Fibroblast of the aortic adventitia (primary cell): ENCODE measurements at regions not wholly inside any gene's neighbourhood (a gene's known extent, or its start where the extent isn't known, plus 50 kb on each side); places are given as distances from the start of the nearest gene placed in this dataset.

Experiments used
- DNase-seq: peaks from one replicate; pipeline ENCODE4 v3.0.0-alpha.2; 2010; ENCODE audit warnings: low read depth
- H3K4me3 ChIP-seq: 2 replicates; pipeline ENCODE4 v1.5.1; 2011; ENCODE audit warnings: low read depth, mild to moderate bottlenecking, control low read depth, low read length, moderate library complexity
- TF ChIP-seq, protein P1 (sequence below): IDR thresholded peaks from 2 replicates; pipeline ENCODE4 v1.5.1; 2011; ENCODE audit warnings: mild to moderate bottlenecking, low read length, control low read depth, inconsistent platforms; ENCODE audit not compliant: insufficient read depth

DNA sequence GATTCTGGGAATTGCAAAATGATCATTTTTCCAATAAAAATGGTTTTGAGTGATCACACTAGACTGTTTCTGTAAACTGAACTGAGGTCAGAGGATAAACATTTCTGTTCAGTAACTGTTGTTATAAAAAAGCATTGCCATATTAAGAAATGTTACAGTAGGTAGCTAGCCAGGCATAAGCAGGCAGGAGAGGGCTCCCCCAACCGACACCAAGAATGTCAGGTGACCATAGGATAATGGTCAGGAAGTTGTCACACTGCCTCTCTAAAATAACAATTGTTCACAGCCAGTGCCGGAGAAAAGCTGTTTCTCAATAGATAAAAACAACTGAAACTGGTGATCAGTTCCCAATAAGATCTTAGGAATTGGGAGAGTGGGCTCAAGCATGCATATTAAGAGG, 306.2 kb upstream of the SLIT2 start:
- no peak overlapping the region for H3K4me3 ChIP-seq
- TF ChIP-seq, protein P1, sequence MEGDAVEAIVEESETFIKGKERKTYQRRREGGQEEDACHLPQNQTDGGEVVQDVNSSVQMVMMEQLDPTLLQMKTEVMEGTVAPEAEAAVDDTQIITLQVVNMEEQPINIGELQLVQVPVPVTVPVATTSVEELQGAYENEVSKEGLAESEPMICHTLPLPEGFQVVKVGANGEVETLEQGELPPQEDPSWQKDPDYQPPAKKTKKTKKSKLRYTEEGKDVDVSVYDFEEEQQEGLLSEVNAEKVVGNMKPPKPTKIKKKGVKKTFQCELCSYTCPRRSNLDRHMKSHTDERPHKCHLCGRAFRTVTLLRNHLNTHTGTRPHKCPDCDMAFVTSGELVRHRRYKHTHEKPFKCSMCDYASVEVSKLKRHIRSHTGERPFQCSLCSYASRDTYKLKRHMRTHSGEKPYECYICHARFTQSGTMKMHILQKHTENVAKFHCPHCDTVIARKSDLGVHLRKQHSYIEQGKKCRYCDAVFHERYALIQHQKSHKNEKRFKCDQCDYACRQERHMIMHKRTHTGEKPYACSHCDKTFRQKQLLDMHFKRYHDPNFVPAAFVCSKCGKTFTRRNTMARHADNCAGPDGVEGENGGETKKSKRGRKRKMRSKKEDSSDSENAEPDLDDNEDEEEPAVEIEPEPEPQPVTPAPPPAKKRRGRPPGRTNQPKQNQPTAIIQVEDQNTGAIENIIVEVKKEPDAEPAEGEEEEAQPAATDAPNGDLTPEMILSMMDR, result no peak
- no peak for DNase-seq

DNA sequence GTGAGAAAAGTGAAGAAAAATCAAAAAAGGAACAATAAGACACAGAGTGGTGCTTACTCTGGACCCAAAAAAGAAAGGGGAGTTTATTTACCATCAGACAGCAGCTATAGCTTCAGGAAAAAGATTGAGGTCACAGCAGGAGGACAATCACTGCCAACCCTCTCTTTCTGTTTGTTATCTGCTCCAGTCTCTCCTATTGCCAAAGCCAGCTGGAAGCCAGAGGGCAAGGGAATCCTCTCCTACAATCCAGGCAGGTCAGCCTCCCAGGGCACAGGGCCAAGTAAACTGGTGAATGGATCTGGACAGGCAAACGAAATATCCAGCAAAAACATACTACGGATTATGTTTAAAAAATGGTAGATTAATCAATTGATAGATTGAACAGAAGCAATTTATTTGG, 306.9 kb upstream of the SLIT2 start:
- no peak for DNase-seq
- H3K4me3 ChIP-seq, result no peak overlapping the region
- TF ChIP-seq, protein P1, result no peak

DNA sequence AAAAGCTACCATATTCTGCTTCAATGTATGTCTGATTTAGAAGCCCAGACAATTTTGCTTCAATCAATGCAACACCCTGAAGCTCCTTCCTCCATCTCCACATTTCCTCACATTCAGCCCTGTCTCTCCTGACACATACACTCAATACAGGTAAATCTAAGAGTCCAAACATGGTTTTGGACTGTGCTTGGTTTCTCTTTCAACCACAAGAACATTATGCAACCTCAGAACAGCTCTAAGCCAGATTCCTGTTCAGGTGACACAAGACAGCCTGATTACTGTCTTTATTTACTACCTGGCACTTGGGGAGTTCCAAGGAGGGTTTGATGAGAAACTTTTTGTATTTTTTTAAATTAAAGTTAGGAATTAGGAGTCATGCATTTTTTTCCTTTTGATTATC, 307.5 kb upstream of the SLIT2 start:
- DNase-seq, result no peak
- TF ChIP-seq, protein P1, result no peak

DNA sequence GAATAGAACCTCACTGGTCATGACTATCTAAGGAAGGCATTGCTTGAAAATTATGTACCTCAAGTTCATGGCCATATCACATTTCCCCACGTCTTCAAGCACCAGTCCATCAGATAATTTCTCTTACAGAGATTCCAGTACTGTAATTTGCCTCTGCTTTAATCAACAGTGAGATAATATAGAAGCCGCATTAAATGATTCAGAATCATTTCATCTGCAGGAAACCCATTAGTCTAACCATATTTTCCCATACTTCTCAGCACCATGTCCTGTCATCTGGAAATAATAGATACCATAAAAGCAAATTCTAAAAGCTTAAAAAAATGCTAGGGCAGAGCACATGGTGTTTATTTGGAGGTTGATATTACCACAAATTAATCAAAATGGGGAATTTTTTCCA, 310.3 kb upstream of the SLIT2 start:
- no peak overlapping the region for H3K4me3 ChIP-seq
- no peak for DNase-seq
- TF ChIP-seq, protein P1, result no peak

More for the DNA sequence above, 307.5 kb upstream of the SLIT2 start:
- H3K4me3 ChIP-seq, result no peak overlapping the region

GRCh38 chr4:19940861-19941260, 310.8 kb upstream of the SLIT2 start:
- no peak for DNase-seq
- TF ChIP-seq, protein P1, result no peak
- no peak overlapping the region for H3K4me3 ChIP-seq

DNA sequence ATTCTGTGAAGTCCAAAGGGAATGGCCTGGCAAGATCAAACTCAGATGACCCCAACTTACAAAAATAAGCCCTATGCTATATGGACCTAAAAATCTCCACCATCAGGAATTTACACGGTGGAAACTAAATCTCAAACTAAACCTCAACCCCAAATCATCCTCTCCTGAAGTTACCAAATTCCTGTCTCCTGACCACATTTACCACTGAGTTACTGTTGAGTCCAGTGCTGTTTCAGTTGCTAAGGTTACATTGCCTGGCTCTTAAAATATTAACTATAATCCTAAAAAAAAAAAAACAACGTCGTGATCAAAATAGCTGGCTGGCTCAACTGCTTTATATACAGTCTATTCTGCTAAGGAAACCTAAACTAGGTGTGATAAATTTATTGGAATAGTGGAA, 315.2 kb upstream of the SLIT2 start:
- DNase-seq, result peak; percentile 64
- no peak overlapping the region for H3K4me3 ChIP-seq
- TF ChIP-seq, protein P1, result no peak

- TF ChIP-seq, protein P1, result no peak
- no peak overlapping the region for H3K4me3 ChIP-seq
- DNase-seq, result no peak
These were observed 321.0 kb upstream of the SLIT2 start for GRCh38 chr4:19930742-19931141.
